ENCODE measurements at regions not wholly inside any gene's neighbourhood (a gene's known extent, or its start where the extent isn't known, plus 50 kb on each side); places are given as distances from the start of the nearest gene placed in this dataset.

GRCh38 chr5:96582343-96582742 is 79.8 kb upstream of the CAST start:
- no peaks in the 10 kb centered on the region for H4K20me1 ChIP-seq (ENCODE audit: insufficient read depth)
- no peak overlapping the region for H3K4me3 ChIP-seq (replicated peaks in 1 of 2; ENCODE audit: low read depth in 1 of 2, low read length in 2 of 2)
- H3K4me2 ChIP-seq (ENCODE audit: low read length): peak overlapping the region; percentile 28
- H3K27ac ChIP-seq (ENCODE audit: low read depth, low read length): no peak overlapping the region
- H3K36me3 ChIP-seq (ENCODE audit: control insufficient read depth in 1 of 2, insufficient read depth in 2 of 2, low read length in 2 of 2): no peaks in the 10 kb centered on the region
- peak; percentile 55 for ATAC-seq
- ChIA-PET CTCF (no interaction called here), POLR2A (no interaction called here), RAD21 (ENCODE audit: low non-redundant PET in 1 of 2, low total read pairs in 2 of 2, uncharacterized antibody in 2 of 2, unreplicated experiment in 2 of 2) (no interaction called here)
- no peaks in the 10 kb centered on the region for H3K9me3 ChIP-seq (ENCODE audit: control insufficient read depth in 1 of 2, insufficient read depth in 1 of 2, low read depth in 1 of 2, low read length in 2 of 2)
- H2AFZ ChIP-seq (ENCODE audit: low read depth, low read length, poor library complexity, severe bottlenecking): peak overlapping the region; percentile 90
- H3K9ac ChIP-seq (ENCODE audit: low read length): no peak overlapping the region
- no TSS peak for BruUV-seq (replicated peaks)
- no peak for DNase-seq (ENCODE audit: low read depth, low spot score)
- TF ChIP-seq FOSL1 (IDR thresholded peaks at IDR 0.05; ENCODE audit: low read depth): 0 out of 2 replicates have a peak, but pooled peaks have one; percentile 13
- no peak for TF ChIP-seq TCF7L2 (IDR thresholded peaks at IDR 0.05; ENCODE audit: borderline replicate concordance, extremely low read depth, insufficient read depth, insufficient read length)
- no peak for TF ChIP-seq CBX3 (IDR thresholded peaks at IDR 0.05; ENCODE audit: low read depth)
- TF ChIP-seq POLR2AphosphoS5 (IDR thresholded peaks at IDR 0.05; ENCODE audit: low read depth, low read length): no peak
- TF ChIP-seq ELF1 (IDR thresholded peaks at IDR 0.05; ENCODE audit: borderline replicate concordance, low read depth): no peak
- TF ChIP-seq REST (IDR thresholded peaks at IDR 0.05; ENCODE audit: low read depth): no peak
- TF ChIP-seq, protein P1, sequence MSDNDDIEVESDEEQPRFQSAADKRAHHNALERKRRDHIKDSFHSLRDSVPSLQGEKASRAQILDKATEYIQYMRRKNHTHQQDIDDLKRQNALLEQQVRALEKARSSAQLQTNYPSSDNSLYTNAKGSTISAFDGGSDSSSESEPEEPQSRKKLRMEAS (IDR thresholded peaks at IDR 0.05): peak; percentile 36; the same call in 1 of the 2 replicates
- H3K4me1 ChIP-seq (ENCODE audit: control insufficient read depth in 1 of 2, insufficient read depth in 2 of 2, low read length in 2 of 2): peaks cover 0 to 4% of the 10 kb centered on the region in 2 experiments; a peak in 1 of 4 replicates
- no peaks in the 10 kb centered on the region for H3K79me2 ChIP-seq (ENCODE audit: insufficient read depth, low read length)
- intact Hi-C loops (cut with micrococcal nuclease): no loop called here
- H3K9me2 ChIP-seq (ENCODE audit: insufficient read depth): no peaks in the 10 kb centered on the region
- 0 out of 2 replicates have a peak, but pooled peaks cover 4% of the 10 kb centered on the region for H3K27me3 ChIP-seq (ENCODE audit: insufficient read depth, low read length)

Data from HCT116 (cell line).